ENCODE measurements at regions not wholly inside any gene's neighbourhood (a gene's known extent, or its start where the extent isn't known, plus 50 kb on each side); places are given as distances from the start of the nearest gene placed in this dataset.
"Not testable (repeated sequence)": the region's sequence is repeated elsewhere in the genome, so short reads cannot be mapped to it uniquely, and the experiment has no call there.

DNA sequence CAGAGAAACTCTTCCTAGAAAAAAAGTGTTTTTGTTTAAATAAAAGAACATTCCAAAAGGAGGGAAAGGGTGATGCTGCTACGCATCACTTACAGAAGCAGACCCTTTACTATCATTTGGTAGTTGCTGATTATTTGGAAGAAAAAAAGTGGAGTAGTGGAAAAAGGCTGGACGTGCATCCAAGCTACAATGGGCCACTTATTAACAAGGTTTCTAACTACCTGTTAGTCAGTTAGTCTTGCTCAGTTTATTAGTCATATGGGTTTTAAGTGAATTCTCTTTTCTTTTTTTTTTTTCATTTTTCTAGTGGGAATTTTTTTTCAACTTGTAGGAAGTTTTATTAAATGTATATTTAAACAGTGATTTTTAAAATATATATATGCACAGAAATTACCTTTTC is 866.0 kb downstream of the MCTP2 start:
- DNase-seq, result no peak

DNA sequence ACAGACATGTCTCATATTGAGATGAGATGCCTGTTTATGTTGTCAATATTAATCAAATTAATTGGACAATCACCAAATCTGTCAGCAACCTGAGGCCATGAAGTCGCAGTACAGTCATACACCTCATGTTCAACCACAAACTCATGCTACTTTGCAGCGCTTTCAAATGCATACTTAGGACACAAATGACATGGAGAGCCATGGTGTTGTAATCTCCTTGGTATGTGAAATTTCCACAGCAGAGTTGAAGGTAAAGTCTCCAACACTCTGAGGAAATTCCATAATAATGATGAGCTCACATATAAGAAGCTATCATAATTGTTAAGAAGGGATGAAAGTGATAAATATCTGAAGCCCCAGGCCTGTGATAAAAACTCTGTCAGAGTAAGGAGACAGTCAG is 873.9 kb downstream of the MCTP2 start:
- no peak for DNase-seq

DNA sequence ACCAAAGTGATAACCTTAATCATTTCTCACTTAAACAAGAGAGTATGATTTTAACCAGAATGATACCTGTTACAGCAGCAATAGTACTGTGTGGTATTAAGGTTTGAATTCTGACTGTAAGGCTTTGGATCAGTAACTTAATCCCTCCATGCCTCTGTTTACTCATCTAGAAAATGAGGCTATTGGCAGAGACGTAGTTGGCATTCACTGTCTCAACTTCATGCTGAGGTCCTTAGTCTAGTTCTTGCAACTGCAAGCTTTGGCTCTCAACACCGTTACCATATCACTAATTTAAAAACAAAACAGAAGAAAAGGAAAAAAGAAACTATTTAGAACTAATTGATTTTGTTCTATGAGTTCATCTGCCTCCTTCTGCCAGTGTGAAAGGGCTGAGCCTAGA is 875.4 kb downstream of the MCTP2 start:
- no peak for DNase-seq

DNA sequence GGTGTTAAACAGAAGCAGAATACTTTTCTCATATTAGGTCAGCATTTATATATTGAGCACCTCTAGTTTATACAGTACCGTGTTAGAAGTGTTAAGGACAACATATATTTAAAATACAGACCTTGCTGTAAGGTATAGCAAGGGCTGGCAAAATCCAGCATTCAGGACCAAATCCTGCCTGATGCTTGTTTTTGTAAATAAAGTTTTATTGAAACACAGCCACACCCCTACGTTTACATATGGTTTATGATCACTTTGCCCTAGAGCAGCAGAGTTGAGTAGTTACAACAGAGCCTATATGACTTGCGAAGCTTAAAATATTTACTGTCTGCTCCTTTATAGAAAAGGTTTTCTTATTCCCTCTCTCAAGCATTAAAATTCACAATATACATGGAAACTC is 877.3 kb downstream of the MCTP2 start:
- no peak for DNase-seq

DNA sequence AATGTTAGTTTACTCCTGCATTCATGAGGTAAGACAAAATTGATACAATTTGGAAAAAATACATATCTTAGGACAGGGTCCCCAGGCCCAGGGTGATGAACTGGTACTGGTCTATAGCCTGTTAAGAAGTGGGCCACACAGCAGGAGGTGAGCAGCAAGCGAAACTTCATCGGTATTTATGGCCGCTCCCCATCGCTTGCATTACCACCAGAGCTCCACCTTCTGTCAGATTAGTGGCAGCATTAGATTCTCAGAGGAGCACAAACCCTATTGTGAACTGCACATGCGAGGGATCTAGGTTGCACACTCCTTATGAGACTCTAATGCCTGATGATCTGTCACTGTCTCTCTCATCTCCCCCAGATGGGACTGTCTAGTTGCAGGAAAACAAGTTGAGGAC is 880.6 kb downstream of the MCTP2 start:
- DNase-seq, result no peak

DNA sequence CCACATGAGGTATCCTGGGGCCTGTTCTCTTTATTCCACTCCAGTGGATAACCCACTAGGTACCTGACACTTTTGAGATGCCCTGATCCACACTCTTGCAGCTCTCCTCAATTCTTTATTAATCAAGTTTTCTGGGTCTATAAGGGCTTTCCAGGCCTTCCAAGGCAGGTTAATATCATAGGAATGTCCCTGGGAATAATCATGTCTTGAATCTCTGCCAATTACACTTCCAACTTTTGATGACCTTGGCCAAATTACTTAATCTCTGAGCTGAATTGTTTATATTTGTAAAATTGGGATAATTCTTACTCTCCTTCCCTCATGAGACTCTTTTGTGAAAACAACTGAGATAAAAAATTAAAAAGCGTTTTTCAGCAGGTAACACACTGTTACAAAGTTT is 881.7 kb downstream of the MCTP2 start:
- DNase-seq, result no peak

DNA sequence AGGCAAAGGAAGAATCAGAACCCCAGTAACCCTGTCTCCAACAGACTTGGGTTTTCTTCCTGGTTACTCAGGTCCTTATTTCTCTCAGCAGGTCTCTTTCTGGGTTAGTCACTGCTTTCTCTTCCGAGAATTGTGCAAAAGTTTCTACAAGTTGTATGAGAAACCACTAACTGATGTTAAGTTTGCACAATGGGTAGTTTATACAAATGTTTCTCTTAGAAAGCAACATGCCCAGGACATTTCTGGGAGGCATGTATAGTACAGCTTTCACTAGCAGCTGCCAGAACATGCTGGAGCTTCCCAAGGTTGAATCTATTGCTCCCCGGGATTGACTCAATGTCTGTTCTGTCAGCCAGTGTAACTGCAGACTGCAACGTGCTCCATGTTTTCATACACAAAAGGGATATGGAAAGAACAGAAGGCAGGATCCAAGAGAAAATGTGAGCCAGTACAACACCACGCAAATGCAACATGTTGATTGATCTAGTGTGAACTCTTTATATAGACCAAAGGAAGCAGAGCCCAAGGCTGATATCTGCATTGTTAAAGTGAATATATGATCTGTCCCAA is 887.8 kb downstream of the MCTP2 start:
- DNase-seq, result no peak

DNA sequence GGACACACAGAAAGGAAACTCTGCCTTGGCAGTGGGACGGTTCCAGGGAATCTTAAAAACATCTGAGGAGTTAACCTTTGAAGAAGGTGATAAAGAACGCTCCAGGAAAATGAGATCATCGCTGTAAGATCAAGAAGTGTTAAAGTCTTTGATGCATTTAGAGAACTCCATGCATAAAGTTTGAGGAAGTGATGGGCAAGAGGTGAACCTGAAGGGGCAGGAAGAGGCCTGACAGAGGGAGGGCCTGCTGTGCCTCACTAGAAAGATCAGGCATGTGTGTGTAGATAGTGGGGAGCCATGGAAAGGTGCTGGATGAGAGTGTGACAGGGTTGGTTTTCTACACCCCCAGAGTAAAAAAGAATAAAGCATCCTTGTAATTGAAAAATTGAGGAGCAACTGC is 889.2 kb downstream of the MCTP2 start:
- no peak for DNase-seq

DNA sequence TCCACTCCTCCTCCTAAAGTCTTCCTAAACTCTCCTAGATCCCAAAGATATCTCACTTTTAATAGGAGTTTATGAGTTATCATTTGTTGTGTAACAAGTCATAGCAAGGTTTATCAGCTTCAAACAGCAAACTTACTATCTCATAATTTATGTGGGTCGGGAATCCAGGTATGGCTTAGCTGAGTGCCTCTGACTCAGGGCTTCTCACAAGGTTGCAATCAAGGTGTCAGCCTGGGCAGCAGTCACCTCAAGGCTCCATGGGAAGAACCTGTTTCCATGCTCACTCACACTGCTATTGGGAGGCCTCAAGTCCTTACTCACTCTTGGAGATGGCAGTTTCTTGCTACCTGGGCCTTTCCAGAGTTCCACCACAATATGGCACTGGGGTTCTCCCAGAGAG is 889.8 kb downstream of the MCTP2 start:
- no peak for DNase-seq

DNA sequence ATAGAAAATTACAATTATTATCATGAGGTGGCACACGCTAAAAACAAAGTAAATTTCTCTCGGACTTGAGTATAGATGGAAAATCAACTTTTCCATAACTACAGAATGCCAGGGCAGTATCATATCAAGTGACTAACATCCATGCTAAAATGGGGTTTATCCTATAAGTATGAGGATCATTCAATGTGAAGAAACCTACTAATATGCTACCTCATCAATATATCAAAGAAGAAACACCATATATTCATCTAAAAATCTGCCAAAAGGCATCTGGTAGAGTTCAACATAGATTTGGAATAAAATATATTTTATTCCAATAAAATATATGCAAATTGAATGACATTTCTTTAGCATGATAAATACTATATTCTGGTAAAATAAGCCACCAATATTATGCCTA is 894.4 kb downstream of the MCTP2 start:
- DNase-seq, result no peak

DNA sequence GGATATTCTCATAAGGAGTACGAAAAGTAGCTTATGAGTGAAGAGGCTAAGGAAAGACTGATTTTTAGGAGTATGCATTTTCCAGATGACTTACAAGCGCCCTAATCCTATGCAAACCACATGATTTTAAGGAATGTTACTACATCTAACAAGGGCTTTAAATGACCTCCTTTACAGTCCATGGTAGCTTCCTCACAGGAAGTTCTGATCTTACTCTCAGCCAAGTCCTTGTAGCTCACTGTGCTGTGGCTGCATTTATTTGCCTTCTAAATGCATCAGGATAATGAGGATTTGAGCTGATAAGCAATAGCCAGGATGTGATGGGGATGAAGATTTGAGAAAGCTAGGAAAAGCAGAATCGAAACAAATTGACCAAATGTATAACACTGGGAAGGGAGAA is 896.0 kb downstream of the MCTP2 start:
- DNase-seq, result no peak

DNA sequence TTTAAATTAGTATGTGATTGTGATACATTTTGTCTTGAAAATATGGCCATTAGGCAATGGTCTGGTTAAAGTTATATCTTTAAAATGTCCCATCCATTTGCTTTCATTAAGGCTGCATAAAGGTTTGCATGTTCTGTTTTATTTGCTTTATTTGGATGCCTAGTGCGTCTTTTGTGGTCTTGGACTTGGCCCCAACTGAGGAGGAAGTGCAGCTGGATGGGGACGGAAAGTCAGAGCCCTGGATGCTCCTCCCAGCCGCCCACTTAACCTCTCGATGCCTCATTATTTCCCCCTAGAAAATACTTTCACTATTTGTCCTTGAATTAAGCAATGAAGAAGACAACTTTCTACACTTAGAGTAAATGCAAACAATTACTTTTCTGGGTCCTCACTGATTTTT is 898.2 kb downstream of the MCTP2 start:
- no peak for DNase-seq

DNA sequence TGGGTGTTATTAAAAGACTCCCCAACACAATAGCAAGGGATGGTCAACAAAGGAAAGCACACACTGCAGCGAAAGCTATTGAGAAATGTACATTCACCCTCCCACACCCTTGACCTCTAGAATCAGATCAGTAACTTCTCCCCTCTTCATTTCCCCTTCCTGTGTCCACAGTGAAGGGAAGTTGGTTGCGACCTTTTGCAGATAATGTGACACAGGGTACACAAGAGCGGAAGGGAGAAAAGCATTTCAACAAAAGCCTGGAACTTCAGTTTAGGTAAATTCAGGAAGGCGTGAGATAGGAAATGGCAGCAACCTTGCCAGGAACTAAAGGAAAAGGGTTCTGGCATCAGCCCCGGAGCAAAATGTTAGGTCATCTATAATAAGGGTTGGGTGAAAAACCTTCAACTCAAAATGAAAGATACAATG is 899.8 kb downstream of the MCTP2 start:
- DNase-seq, result no peak

DNA sequence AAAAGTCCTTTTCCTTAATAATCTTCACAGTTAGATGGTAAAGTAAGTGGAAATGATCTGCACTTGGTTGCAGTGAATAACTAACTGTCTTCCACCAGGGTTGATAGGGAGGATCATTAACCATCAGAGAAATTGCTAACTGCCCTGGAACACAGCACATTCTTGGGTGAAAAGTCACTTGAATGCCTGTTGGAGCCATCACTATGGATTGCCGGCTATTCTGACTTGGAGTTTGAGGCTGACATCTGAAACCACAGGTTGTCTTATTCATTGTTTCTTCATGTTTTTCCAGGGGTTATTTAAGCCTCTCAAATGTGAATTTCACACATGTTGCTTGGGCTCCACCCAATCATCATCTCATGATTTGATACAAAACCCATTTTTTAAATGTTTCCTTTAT is 901.4 kb downstream of the MCTP2 start:
- no peak for DNase-seq

DNA sequence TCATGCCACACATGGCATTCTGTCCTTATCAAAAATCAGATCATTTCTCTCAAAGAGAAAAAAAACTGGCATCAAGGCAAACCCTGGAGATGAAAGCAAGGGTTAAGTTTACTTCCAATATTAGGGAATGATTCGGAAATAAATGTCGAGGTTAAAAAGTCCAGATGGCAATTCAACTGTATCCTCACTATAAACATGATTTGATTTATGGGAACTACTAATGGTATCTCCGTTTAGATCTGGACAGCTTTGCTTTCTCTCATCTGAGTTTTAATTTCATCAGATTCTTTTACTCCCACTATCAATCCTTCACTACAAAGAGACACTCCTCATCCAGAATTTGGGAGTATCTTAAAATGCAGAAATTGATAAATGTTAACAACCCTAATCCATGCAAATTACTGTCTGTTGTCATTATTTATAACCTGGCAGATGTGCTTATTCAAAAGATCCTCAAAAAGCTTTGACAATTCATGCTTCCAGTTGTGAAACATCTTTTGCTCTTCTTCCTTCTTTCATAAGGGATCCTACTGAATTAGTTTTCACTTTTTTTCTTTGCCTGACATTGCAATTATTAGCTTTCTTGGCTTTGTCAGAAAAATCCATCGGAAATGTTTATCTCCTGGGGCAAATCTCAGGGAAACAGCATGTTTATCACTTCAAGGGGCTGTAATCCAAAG is 903.2 kb downstream of the MCTP2 start:
- DNase-seq, result no peak

DNA sequence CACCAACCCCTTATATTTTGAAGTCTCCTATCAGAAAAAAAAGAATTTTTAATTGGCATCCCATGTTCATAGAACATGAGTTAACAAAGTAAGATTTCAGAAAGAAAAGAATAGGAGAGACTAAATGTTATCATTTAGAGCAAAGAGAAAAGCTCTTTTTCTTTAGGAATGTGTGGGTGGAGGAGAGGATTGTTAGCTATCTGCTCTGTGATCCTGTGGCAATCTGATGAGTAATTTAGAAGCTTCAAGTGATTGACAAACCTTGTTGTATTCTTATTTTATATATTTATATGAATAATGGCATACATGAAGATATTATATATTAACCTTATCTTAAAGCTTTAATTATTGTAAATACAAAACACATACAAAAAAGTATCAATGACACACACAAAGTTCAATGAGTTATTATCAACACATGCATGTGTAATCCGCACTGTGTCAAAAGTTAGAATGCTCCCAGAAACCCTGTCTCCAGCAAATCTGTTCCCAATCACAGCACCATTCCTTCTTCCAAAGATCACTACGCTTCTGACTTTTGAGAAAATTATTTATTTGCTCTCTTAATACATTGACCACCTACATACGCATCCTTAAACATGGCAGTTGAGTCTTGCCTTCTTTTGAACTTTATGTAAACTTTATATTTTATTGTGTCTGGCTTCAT is 907.4 kb downstream of the MCTP2 start:
- DNase-seq, result no peak

DNA sequence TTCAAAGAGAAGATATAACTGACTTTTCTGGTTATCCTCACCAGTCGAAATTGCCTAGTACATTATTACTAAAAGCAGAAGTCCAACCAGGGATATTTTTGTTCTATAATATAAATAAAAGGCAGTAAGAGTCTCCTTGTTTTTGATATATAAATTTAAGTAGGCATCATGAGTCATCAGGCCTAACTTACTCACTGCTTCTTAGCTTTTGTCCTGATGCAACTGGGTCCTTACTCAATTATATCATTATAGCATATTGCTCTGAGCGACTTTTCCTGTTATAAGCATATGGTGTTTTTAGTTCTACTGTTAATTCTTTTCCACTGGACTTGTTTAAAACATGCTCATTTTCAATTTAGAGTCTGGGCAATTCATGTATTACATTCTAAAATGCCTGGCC is 910.1 kb downstream of the MCTP2 start:
- no peak for DNase-seq

DNA sequence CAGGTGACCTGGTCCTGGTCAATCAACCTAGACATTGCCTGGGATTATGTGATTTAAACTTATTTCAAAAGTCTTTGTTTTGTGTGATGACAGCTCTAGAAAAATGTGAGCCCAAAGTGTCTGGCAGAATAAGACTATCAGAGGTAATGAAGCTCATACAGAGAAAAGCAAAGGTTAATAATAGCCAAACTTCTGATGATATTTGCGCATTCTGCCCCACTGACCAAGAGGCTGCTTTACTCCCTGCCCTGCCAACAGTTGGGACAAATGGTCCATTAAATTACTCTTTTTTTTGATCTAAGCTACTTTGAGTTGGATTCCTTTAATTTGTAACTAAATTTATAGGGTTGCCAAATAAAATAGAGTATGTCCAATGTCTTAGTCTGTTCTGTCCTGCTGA is 911.2 kb downstream of the MCTP2 start:
- DNase-seq, result no peak

DNA sequence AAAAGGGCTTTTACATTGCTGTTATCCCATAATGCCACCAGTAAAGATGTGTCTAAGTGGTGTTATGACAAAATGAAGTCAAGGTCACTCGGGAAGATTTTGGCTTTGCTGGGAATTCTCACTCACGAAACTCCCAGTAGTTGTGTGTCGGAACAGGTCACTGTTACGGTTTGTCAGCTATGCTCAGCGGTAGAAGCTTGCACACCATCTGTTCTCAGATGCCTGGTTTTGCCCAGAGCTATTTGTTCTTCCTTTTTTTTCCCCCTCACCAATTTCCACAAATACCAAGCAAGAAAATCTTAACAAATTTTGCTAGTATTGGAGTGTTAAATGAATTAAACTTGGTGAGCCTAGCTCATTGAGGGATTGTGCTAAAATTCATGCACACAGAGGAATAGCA is 915.1 kb downstream of the MCTP2 start:
- DNase-seq, result no peak

DNA sequence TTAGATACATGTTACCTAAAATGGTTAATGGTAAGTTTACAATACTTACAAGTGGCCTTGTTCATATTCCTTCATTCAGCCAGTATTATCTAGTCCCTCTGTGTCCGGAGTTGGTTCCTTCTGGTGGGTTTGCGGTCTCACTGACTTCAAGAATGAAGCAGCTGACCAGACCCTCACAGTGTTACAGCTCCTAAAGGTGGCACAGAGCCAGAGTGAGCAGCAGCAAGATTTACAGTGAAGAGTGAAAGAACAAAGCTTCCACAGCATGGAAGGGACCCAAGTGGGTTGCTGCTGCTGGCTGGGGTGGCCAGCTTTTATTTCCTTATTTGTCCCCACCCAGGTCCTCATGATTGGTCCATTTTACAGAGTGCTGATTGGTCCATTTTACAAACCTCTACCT is 916.8 kb downstream of the MCTP2 start:
- DNase-seq, result no peak

DNA sequence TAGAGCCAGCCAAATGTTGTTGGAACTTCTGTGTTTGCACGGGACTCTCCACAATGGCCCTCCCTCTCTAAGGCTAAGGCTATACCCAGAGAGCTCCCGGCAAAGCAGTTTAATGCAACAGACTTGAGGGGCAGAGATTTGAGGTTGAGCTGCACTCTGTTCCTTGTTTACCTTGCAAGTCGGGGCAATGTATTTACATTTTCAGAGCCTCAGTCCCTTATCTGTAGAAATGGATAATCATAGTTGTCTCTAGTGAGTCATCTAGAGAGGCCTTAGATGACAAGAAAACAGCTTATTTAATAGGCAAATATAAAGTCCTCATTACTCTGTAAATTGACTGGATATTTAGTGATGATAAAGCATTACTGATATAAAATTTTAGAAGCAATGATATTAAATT is 917.7 kb downstream of the MCTP2 start:
- DNase-seq, result no peak

DNA sequence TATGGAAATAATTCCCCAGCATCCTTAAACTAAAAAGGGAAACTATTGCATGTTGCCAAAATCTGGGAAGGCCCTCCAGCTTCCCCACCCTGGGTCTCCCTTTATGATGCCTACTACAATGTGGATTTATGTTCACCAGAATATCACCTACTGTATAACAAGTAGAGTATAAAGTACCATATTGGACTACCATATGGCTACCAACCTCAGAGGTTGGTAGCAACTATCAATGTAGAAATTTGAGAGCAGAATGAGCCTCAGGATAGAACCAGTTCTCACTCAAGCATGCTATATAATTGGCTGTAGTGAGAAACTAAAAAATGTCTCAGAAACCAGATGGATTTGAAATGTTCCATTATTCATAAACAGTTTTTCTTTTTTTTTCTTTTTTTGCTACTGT is 918.4 kb downstream of the MCTP2 start:
- DNase-seq, result no peak

DNA sequence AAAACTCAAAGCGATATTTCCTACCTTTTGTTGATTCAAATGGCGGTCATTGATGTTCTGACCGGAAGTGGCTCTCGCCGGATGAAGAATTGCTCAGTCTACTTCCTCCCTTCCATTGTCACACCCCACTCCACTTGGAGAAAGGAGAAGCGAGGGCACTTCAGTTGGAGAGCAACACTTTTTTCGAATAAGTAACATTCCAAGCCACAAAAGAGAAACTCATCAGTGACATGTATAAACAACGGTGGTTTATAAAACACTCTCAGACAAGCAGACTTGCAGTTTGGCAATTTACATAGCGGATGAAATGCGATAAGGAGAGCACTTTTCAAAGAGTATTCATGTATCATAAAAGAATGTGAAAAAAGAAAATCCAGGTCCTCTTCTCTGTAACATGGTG is 919.1 kb downstream of the MCTP2 start:
- DNase-seq, result no peak

DNA sequence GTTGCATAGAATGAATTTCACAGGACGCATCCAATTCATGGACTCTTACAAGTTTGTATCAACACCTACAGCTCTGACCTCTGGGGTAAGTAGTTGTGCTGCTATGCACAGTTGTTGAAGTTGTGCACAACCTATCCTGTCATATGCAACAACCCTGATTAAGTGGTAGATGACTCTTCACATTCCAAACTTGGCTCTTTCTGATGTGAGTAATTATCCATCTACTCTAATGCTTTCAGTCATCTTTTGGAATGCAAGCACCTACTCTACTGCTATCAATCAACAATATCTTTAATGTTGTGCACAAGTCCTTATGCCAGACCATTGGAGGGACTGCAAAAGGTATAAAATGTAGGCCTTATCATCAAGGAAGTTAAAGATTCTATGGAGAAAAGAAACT is 921.4 kb downstream of the MCTP2 start:
- no peak for DNase-seq

DNA sequence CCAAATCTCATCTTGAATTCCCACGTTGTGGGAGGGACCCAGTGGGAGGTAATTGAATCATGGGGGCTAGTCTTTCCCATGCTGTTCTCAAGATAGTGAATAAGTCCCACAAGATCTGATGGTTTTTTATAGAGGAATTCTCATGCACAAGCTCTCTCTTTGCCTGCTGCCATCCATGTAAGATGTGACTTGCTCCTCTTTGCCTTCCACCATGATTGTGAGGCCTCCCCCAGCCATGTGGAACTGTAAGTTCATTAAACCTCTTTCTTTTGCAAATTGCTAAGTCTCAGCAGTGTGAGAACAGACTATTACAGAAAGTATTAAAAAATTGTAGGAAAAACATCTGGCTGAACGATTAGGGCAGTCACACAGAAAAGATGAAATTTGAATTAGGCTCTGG is 921.8 kb downstream of the MCTP2 start:
- not testable (repeated sequence) for DNase-seq

All from SHP77 (cell line).